ENCODE measurements at regions not wholly inside any gene's neighbourhood (a gene's known extent, or its start where the extent isn't known, plus 50 kb on each side); places are given as distances from the start of the nearest gene placed in this dataset.
A peak's percentile ranks its signal among the peaks of the same experiment; 100 is the strongest.

GRCh38 chr10:36087006-36088005, 445.2 kb upstream of the FZD8 start:
- no peak for DNase-seq

- no peak for DNase-seq
Measured at GRCh38 chr10:36075196-36075595, 433.1 kb upstream of the FZD8 start.

- DNase-seq = no peak
Measured at GRCh38 chr10:36073796-36074345, 431.8 kb upstream of the FZD8 start.

GRCh38 chr10:36068542-36068941, 426.4 kb upstream of the FZD8 start:
- no peak for DNase-seq

GRCh38 chr10:36067748-36068147, 425.7 kb upstream of the FZD8 start:
- DNase-seq = no peak

GRCh38 chr10:36066850-36067249, 424.8 kb upstream of the FZD8 start:
- DNase-seq = no peak

GRCh38 chr10:36066102-36066501, 424.0 kb upstream of the FZD8 start:
- no peak for DNase-seq

- DNase-seq = no peak
Measured at GRCh38 chr10:36063396-36063795, 421.3 kb upstream of the FZD8 start.

DNA sequence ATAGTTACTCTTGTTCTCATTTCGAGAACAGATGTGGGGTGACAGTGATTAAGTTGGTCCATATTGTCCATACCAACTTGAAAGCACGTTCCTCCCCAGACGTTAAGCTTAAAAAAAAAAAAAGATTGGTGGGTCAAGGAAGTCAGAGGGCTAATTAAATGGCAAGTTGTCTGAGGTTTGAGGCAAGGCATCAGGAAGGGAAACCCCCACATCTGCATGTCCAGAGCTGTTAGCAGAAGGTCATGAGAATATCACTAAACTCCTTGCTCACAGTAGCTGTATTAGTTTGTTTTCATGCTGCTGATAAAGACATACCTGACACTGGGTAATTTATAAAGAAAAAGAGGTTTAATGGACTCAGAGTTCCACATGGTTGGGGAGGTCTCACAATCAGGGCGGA, 415.6 kb upstream of the FZD8 start:
- no peak for DNase-seq

DNA sequence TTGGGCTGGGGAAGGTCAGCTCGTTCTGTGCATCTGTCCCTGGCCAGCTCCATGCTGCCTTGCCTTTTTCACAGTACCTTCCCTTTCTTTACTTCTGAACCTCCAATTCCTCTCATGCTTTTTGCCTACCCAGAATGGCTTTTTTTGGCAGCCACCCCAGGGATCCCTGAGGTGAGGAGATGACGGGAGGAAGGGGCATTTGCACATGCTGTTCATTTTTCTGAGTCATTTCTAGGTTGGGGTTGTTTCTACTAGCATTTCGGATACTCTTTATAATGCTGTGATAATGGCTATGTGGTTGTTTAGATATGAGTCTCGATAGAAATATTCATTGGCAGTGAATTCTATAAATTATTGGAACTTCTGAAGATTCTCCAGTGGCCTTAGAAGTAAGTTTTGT, 415.1 kb upstream of the FZD8 start:
- DNase-seq = no peak

DNA sequence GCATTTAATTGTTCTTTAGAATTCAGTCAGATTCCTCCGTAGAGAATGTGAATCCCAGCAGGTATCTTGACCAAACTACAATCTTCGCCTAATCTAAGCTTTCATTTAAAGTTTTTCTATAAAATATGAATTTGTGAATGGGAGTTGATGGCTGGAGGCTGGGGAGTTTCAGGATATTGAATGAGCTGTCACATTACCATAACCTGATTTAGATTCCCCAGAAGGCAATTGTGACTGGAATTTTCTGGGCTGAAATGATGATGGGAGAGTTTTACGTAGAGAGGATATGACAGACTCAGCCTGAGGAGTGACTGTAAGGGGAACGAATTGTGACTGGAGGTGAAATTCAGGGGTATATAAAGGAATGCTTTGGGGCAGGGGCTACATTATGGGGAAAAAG, 411.7 kb upstream of the FZD8 start:
- DNase-seq = no peak

GRCh38 chr10:36053271-36053670, 411.2 kb upstream of the FZD8 start:
- no peak for DNase-seq

GRCh38 chr10:36051500-36051991, 409.4 kb upstream of the FZD8 start:
- no peak for DNase-seq

DNA sequence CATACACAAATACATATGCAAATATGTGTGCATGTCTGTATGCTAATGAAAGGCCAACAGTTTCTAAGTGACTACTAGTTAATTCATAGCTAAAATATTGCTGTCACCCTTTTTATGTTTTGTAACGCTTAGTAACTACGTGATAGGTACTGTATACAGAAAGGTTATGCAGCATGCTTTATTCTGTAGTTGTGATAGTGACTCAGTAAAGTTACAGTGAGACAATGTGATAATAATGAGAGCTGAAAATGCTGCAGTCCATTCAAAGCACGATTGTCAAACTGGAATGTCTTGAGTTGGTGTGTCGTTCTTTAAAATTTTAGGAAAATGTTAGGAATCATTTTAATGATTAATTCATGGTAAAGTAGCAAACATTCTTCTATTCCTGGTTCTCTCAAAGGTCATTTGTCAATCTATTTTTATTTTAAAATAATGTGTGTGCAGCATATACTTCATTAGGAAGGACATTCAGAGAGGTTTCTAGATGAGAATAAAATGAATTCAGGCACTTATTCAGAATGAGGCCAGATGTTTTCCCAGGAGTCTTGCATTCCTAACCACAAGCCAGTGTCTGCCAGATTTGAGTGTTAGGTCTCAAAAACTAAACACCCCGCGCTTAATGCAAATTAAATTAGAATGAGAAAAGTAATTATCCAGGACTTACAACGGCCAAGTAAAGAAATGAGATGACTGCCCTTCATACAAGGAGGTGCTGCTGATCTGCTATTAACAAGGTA, 408.8 kb upstream of the FZD8 start:
- no peak for DNase-seq

- no peak for DNase-seq
Measured at GRCh38 chr10:36048780-36049179, 406.7 kb upstream of the FZD8 start.

DNA sequence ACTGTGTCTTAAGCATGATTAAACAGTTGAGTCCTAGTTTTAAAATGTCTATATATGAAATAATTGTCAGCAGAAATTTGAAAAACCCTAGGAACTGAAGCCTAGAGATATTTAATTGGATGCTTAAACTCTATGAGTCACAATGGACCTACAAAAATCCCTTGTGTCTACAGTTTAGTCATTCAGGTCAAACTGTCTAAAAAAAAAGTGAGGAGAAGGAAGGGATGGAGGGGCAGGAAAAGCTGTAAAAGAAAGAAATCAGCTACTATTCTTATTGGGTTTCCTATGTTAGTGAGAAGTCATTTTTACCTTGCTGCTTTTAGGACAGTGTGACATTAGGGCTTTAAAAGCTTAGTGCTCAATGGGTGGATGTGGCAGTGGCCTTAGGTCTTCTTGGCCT, 406.1 kb upstream of the FZD8 start:
- no peak for DNase-seq

DNA sequence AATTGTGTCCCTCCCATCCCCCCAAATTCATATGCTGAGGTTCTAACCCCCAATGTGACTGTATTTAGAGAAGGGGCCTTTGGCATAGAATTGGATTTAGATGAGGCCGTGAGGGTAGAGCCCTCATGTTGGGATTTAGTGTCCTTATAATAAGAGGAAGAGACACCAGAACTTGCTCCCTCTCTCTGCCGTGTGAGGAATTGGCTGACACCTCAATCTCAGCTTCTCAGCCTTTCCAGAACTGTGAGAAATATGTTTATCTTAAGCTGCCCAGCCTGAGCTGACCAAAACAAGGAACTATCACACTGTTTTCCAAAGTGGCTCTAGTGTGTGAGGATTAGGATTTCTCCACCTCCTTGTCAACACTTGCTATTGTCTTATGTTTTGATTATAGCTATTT, 400.0 kb upstream of the FZD8 start:
- DNase-seq = no peak

GRCh38 chr10:36038316-36038955, 396.3 kb upstream of the FZD8 start:
- DNase-seq = peak; percentile 92

DNA sequence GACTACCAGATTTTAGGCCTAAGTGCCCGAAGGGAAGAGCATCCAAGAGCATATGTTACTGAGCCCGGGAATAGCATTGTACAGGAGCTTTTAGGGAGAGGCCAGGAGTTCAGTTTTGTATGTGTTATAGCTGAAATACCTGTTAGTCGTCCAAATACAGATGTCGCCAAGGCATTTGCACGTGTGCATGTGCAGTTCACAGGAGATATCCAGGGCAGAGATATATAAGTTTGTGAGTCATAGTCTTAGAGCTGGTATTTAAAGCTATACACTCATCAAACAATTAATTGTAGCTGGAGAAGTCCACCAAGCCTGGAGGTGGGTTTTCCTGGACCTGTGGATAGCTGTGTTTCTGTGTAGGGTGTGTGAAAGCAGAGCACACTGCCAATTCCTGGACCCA, 394.0 kb upstream of the FZD8 start:
- no peak for DNase-seq

GRCh38 chr10:36033808-36034207, 391.7 kb upstream of the FZD8 start:
- no peak for DNase-seq

GRCh38 chr10:36030516-36030915, 388.4 kb upstream of the FZD8 start:
- no peak for DNase-seq

DNA sequence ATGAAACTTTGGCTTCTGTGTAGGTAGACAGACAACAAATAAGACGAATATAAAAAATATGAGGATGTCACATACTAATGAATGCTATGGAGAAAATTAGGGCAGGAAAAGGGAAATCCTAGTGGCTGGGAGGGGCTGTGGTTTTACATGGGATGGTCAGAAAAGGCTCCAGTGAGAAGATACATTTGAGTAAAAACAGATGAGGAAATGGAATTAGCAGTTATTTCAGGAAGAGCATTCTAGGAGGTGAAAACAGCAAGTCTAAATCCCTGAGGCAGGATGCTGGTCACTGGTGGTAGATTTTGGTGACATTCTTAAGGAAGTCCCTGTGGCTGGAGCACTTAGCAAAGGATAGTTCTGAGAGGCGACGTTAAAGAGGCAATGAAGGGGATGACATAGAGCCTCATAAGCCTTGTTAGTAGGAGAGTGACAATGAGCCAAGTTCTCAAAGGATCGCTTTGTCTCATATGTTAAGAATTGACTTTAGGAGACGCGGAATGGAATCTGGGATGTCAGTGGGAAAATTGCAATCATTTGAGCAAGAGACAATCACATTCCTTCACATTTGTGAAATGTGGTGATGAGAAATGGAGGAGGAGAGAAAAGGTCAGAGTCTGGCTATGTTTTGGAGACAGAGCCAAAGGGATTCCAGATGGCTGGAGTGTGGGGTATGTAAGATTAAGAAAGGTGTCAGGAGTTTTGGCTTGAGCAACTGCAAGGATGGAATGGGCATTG, 384.7 kb upstream of the FZD8 start:
- DNase-seq = no peak
